ENCODE measurements at regions not wholly inside any gene's neighbourhood (a gene's known extent, or its start where the extent isn't known, plus 50 kb on each side); places are given as distances from the start of the nearest gene placed in this dataset.
"Not testable (repeated sequence)": the region's sequence is repeated elsewhere in the genome, so short reads cannot be mapped to it uniquely, and the experiment has no call there.

GRCh38 chrX:87140800-87141483, 376.7 kb upstream of the KLHL4 start:
- H3K4me1 ChIP-seq: no peaks in the 10 kb centered on the region
- H3K9me3 ChIP-seq: no peaks in the 10 kb centered on the region
- no peaks in the 10 kb centered on the region for H3K36me3 ChIP-seq
- H3K4me3 ChIP-seq (ENCODE audit: low read depth, low read length): no peak overlapping the region
- no peak for DNase-seq
- no peaks in the 10 kb centered on the region for H3K27me3 ChIP-seq
- no peak for TF ChIP-seq CTCF (IDR thresholded peaks at IDR 0.05; ENCODE audit: low read depth, low read length)

- Histone ChIP-seq H3K4me3 (ENCODE audit: low read depth, low read length) (no peak overlapping the region), H3K9me3 (no peaks in the 10 kb centered on the region), H3K4me1 (no peaks in the 10 kb centered on the region), H3K36me3 (no peaks in the 10 kb centered on the region), H3K27me3 (no peaks in the 10 kb centered on the region)
- no peak for DNase-seq
- TF ChIP-seq CTCF (IDR thresholded peaks at IDR 0.05; ENCODE audit: low read depth, low read length): no peak
Measured at GRCh38 chrX:87160435-87161010, 357.1 kb upstream of the KLHL4 start.

GRCh38 chrX:87167841-87168240, 349.8 kb upstream of the KLHL4 start:
- no peak for DNase-seq
- no peaks in the 10 kb centered on the region for H3K36me3 ChIP-seq
- H3K4me1 ChIP-seq: no peaks in the 10 kb centered on the region
- no peak overlapping the region for H3K4me3 ChIP-seq (ENCODE audit: low read depth, low read length)
- no peaks in the 10 kb centered on the region for H3K9me3 ChIP-seq
- H3K27me3 ChIP-seq: no peaks in the 10 kb centered on the region
- TF ChIP-seq CTCF (IDR thresholded peaks at IDR 0.05; ENCODE audit: low read depth, low read length): no peak

- H3K27me3 ChIP-seq; H3K9me3 ChIP-seq; H3K36me3 ChIP-seq; H3K4me1 ChIP-seq; H3K4me3 ChIP-seq (ENCODE audit: low read depth, low read length); DNase-seq: not testable (repeated sequence)
Measured at GRCh38 chrX:87178009-87178408, 339.6 kb upstream of the KLHL4 start.

Measured in BE2C (cell line).